ENCODE measurements at regions not wholly inside any gene's neighbourhood (a gene's known extent, or its start where the extent isn't known, plus 50 kb on each side); places are given as distances from the start of the nearest gene placed in this dataset.
A peak's percentile ranks its signal among the peaks of the same experiment; 100 is the strongest.

- Histone ChIP-seq H3K27ac (no peak overlapping the region), H3K4me3 (no peak overlapping the region)
- no peak for TF ChIP-seq CTCF (IDR thresholded peaks at IDR 0.05)
- DNase-seq (ENCODE audit: low spot score): no peak
Observed at GRCh38 chr20:40861427-40862008, 167.1 kb upstream of the TOP1 start.

- Histone ChIP-seq H3K27ac (no peak overlapping the region), H3K4me3 (no peak overlapping the region)
- no peak for TF ChIP-seq CTCF (IDR thresholded peaks at IDR 0.05)
- DNase-seq (ENCODE audit: low spot score): no peak
Observed at GRCh38 chr20:40863355-40863919, 165.2 kb upstream of the TOP1 start.

GRCh38 chr20:40864470-40864869 lies 164.2 kb upstream of the TOP1 start:
- no peak for DNase-seq (ENCODE audit: low spot score)
- Histone ChIP-seq H3K27ac (no peak overlapping the region), H3K4me3 (no peak overlapping the region)
- no peak for TF ChIP-seq CTCF (IDR thresholded peaks at IDR 0.05)

GRCh38 chr20:40865095-40865494 lies 163.5 kb upstream of the TOP1 start:
- no peak for DNase-seq (ENCODE audit: low spot score)
- TF ChIP-seq CTCF (IDR thresholded peaks at IDR 0.05): no peak
- H3K4me3 ChIP-seq: no peak overlapping the region
- no peak overlapping the region for H3K27ac ChIP-seq

- no peak for TF ChIP-seq CTCF (IDR thresholded peaks at IDR 0.05)
- Histone ChIP-seq H3K4me3 (no peak overlapping the region), H3K27ac (no peak overlapping the region)
- DNase-seq (ENCODE audit: low spot score): no peak
Observed at GRCh38 chr20:40866056-40866455, 162.6 kb upstream of the TOP1 start.

- Histone ChIP-seq H3K4me3 (no peak overlapping the region), H3K27ac (peak overlapping the region; percentile 59 to 74)
- DNase-seq (ENCODE audit: low spot score): no peak
- TF ChIP-seq CTCF (IDR thresholded peaks at IDR 0.05): no peak
Observed at GRCh38 chr20:40868551-40869217, 159.9 kb upstream of the TOP1 start.
